ENCODE measurements at regions not wholly inside any gene's neighbourhood (a gene's known extent, or its start where the extent isn't known, plus 50 kb on each side); places are given as distances from the start of the nearest gene placed in this dataset.

DNA sequence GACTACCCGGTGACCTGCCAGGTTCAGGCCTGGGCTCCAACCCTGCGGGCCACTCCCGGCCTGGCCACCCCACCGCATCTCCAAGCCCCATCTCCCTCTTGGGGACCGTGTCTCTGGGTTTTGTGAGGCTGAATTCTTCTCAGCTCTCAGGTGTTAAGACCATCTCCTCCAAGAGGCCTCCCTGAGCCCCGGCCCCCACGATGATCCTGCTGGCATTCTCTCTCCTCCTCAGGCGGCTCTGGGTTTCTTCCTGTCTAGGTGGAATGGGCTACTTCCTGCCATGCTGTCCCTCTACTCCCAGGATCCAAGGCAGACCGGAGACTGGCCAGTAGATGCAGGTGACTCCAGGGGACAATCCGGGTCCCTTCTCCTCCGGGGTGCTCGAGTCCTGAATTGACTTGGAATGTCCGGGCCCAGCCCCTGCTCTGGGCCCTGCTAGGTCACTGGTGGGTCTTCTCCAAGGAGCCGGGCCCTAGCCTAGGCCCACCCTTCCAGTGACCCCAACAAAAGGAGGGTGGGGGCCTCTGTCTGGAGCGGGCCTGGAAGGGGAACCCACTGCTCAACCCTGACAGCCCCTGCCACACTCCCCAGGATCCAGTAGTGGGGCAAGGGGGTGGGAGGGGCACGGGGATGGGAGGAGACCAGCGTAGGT, 219.8 kb downstream of the C9orf50 start:
- no peak overlapping the region for H3K4me3 ChIP-seq (ENCODE audit: low read depth, low read length)
- TF ChIP-seq CTCF (IDR thresholded peaks at IDR 0.05; ENCODE audit: low read depth, low read length), result no peak

DNA sequence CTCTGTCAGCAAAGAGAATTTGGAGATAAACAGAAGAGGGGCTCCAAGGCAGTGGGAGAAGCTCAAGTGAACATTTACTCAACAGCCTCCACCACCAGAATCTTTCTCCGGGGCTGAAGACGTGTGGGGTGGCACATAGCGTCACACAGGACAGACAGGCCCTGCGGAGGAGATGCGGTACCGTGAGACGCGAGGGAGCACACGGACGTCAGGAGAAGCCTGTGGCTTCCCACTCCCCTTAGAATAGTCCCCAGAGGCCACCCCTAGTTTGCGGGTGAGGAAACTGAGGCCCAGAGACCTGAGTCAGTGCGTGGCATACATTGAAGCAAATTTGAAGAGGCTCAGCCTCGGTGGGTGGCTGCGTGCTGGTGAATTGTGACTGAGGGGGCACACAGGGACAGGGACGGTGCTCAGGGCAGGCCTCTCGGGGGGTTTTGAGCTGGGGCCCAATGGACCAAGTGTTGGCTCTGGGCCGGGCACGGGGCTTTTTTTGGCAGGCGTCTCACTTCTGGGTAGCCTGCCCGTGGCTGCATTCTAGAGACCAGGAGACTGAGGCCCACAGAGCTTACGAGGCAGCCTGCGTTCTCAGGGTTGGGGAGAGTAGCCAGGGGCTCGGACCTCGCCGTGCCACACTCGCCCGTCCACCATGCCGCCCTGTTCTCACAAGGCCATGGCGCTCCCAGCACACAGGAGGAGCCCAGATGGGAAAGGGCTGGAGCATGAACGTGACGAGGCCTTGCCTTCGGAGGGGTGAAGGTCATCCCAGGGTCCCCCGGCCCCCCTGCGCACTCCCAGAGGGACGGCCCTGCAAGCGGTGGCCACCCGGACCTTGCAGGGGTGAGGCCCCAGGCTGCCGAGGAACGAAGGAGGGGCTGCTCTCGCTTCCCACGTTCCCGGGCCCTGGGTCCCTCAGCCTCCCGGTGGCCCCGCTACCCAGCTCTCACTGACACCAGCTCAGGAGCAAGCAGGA, 220.6 kb downstream of the C9orf50 start:
- TF ChIP-seq CTCF (IDR thresholded peaks at IDR 0.05; ENCODE audit: low read depth, low read length), result no peak

GRCh38 chr9:129399634-129399990, 221.3 kb downstream of the C9orf50 start:
- no peak for TF ChIP-seq CTCF (IDR thresholded peaks at IDR 0.05; ENCODE audit: low read depth, low read length)
- no peak overlapping the region for H3K4me3 ChIP-seq (ENCODE audit: low read depth, low read length)

More for the DNA sequence above, 220.6 kb downstream of the C9orf50 start:
- no peak overlapping the region for H3K4me3 ChIP-seq (ENCODE audit: low read depth, low read length)

DNA sequence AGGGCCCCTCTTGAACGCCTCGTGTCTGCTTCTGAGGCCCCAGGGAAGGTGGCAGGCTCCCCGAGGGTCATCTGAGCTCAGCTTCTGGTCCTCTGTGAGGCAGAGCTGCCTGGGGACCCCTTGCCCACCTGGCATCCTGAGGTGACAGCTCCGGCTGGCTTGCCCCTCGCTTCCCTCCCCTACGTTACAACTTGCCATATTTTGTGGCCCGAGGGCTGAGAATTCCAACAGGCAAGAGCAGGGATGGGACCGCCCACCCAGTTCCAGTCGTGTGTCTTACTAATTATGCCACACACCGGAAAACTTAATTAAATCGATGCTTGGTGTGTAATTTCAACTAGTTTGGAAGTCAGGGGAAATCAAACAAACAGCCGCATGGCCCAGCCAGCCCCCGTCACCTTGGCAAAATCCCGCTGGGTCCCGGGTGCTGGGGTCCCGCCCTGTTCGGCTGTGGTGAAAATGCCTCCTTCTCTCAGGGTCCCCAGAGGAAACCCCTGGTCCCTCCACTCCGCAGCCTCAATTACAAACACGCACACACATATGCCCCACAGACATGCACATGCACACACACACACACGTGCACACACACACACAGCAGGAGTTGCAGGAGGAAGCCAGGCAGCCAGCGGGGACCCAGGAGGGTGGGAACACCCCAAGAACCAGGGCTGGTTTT, 221.0 kb upstream of the IER5L start:
- no peak for TF ChIP-seq CTCF (IDR thresholded peaks at IDR 0.05; ENCODE audit: low read depth, low read length)

DNA sequence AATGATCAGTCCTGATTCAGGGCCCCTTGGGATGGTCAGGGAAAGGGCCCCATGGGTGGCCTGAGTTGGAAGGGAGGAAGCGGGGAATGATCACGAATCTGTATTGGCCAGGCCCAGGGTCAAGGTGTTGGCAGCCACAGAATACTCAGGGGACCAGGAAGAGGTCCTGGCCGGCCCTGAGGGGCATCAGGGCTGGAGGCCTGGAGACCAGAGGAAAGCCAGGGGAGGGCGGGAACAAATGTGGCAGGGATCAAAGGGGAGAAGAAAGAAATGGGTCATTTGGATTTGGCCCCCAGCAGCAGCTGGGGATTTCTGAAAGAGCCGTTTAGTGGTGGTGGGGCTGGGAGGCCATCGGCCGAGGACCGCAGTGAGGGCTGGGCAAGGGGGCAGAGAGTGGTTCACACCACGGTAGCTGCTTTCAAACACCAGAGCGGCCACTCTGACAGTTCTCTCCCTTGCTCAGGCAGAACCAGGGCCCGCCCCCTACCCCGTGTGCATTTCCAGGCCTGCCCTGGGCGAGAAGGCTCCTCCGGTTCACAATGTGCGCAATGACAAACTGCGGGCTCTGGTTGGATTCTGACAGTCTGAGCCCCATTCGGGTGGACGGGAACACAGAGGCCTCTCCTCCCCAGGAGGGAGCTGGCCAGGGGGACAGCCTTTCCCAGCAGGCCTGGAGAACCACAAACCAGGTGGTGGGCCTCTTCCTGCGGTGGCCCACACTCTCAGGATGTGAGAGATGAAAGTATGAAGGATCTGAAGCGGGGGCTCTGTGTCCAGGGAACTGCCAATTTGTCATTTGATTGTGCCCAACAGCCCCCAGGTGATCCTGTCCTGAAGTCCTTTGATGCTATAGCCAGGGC, 220.3 kb upstream of the IER5L start:
- no peak for TF ChIP-seq CTCF (IDR thresholded peaks at IDR 0.05; ENCODE audit: low read depth, low read length)
- no peak overlapping the region for H3K4me3 ChIP-seq (ENCODE audit: low read depth, low read length)

More for the DNA sequence above, 221.0 kb upstream of the IER5L start:
- no peak overlapping the region for H3K4me3 ChIP-seq (ENCODE audit: low read depth, low read length)

GRCh38 chr9:129397335-129397734, 219.3 kb upstream of the IER5L start:
- no peak overlapping the region for H3K4me3 ChIP-seq (ENCODE audit: low read depth, low read length)
- no peak for TF ChIP-seq CTCF (IDR thresholded peaks at IDR 0.05; ENCODE audit: low read depth, low read length)

All from WI38 (cell line).